Suprapubic skin (tissue), 4 donors: ENCODE measurements at regions not wholly inside any gene's neighbourhood (a gene's known extent, or its start where the extent isn't known, plus 50 kb on each side); places are given as distances from the start of the nearest gene placed in this dataset.

Experiments used
- EP300 ChIP-seq: sonication (generic); formaldehyde crosslinking; IDR thresholded peaks from one replicate; pipeline ENCODE4 v1.6.1; 2017; ENCODE audit warnings: antibody characterized with exemption
- POLR2A ChIP-seq, 2 donors: fragments of 450-650 bp; IDR thresholded peaks; one replicate each; pipeline ENCODE4 v1.6.1; 2017; ENCODE audit warnings: antibody characterized with exemption in 2 of 2, mild to moderate bottlenecking in 2 of 2, moderate library complexity in 2 of 2
- POLR2AphosphoS5 ChIP-seq, 3 donors: sonication (generic); formaldehyde crosslinking; IDR thresholded peaks; one replicate each; pipeline ENCODE4 v1.6.1; 2017; ENCODE audit warnings: antibody characterized with exemption in 3 of 3
- TF ChIP-seq, protein P1 (sequence below), 2 donors: fragments of 200-600 bp in 1 of 2; fragments of 450-650 bp in 1 of 2; sonication (generic) in 1 of 2; IDR thresholded peaks; one replicate each; pipeline ENCODE4 v1.5.1; 2016 to 2019; ENCODE audit warnings: antibody characterized with exemption in 2 of 2, mild to moderate bottlenecking in 1 of 2, moderate library complexity in 1 of 2

DNA sequence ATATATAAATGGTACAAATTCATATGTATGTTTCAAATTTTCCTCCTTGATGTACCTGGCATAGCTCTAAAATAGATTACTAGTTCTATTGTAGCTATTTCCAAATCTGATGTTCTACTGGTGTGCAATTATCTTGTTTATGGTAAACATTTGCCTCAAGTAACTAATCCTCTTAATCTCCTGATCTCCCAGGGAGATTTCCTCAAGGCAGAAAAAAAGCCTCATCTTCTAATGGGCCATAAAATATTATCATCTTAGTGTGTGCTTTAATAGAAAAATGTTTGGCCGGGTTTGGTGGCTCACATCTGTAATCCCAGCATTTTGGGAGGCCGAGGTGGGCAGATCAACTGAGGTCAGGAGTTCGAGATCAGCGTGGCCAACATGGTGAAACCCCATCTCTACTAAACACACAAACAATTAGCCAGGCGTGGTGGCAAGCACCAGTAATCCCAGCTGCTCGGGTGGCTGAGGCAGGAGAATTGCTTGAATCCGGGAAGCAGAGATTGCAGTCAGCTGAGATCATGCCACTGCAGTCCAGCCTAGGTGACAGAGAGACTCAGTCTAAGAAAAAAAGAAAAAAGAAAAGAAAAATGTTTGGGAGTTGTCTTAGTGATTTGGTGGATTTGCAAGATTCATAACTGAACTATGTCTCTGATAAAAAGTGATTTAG is 498.9 kb upstream of the SLITRK5 start:
- TF ChIP-seq, protein P1, sequence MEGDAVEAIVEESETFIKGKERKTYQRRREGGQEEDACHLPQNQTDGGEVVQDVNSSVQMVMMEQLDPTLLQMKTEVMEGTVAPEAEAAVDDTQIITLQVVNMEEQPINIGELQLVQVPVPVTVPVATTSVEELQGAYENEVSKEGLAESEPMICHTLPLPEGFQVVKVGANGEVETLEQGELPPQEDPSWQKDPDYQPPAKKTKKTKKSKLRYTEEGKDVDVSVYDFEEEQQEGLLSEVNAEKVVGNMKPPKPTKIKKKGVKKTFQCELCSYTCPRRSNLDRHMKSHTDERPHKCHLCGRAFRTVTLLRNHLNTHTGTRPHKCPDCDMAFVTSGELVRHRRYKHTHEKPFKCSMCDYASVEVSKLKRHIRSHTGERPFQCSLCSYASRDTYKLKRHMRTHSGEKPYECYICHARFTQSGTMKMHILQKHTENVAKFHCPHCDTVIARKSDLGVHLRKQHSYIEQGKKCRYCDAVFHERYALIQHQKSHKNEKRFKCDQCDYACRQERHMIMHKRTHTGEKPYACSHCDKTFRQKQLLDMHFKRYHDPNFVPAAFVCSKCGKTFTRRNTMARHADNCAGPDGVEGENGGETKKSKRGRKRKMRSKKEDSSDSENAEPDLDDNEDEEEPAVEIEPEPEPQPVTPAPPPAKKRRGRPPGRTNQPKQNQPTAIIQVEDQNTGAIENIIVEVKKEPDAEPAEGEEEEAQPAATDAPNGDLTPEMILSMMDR (IDR thresholded peaks at IDR 0.05), result no peak
- TF ChIP-seq EP300 (no peak), POLR2AphosphoS5 (IDR thresholded peaks at IDR 0.05) (no peak), POLR2A (IDR thresholded peaks at IDR 0.05) (no peak)
